ENCODE measurements at regions not wholly inside any gene's neighbourhood (a gene's known extent, or its start where the extent isn't known, plus 50 kb on each side); places are given as distances from the start of the nearest gene placed in this dataset.
A peak's percentile ranks its signal among the peaks of the same experiment; 100 is the strongest.

DNA sequence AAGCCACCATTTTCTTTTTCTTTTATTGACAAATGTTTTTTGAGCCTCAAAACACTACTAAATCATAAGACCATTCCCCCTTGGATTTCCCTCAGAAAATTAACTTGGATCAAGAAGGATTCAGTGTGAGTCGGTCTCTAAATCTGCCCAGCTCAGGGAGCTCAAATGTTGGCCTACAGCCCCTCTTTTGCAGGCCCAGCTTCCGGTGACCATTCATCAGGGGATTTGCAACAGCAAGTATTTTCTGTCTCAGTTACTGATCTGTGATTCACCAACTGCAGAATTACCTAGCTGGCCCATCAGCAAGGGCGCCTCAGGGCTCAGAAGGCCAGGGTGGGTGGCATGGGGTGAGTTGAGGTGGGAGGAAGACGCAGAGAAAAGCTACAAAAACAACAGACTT, 318.1 kb downstream of the CDC5L start:
- FAIRE-seq (no peak), DNase-seq (ENCODE audit: low spot score) (no peak)

DNA sequence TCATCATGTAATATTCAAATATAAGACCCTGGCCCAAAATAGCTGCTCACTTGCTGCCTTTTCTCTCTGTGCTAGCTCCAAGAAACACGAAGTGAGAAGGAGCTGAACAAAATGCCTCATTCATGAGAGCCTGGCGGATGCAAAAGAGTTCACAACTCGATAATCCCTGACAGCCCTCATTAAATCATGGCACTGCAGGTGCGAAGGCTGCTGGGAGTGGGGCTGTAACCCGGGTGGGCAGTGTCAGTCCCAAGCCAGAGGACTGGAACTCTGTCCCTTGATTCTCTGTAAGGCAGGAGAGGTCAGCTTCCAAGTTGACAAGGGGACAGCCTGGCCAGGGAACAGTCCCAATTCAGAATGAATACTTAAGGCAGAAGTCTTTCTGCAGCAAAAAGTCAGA, 318.5 kb downstream of the CDC5L start:
- FAIRE-seq: no peak
- no peak for DNase-seq (ENCODE audit: low spot score)

DNA sequence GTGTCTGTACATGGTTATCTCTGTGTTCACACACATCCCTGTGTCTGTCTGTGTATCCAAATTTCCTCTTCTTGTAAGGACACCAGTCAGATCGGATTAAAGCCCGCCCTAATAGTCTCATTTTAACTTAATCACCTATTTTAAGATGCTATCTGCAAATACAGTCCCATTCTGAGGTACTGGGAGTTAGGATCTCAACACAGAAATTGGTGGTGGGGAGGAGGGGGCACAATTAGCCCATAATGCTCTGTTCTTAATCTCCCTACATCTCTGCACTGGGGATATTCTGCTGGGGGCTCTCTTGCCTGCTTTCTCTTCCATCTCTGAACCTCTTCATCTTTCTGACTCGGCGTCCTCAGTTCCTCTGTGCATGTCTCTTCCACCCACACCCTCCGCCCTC, 320.7 kb downstream of the CDC5L start:
- no peak for FAIRE-seq
- no peak for DNase-seq (ENCODE audit: low spot score)

DNA sequence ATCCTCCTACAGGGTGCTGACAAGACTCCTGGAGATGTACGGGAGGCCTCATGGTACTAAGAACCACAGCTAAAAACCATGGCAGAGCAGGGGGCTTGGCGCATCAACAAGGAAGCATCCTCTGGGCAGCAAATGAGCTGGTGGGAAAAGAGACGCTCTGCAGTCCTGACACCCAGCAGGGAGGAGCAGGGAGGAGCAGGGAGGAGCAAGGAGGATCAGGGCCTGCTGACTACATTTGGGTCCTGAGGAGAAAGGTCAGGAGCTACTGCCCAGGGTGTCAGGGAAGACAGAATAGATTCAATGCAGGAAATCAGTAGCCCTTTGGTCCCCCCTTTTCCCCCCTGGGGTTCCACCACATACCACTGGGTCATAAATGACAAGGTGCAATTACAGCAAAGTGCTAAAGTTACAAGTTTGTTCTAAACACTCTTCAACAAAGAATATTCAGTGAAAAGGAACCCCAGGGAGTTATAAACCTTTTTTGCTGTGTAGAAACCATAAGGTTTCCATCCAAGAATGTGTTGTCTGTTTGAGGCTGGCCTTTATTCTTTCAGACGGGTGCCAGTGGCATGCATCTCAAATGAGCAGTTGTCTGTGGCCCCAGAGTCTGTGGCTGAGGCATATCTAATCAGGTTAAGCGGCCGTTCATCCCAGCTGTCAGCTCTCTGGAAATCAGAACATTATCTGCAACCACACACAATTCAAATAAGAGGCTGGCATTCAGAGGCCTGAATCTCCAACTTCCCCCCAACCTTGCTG, 325.0 kb downstream of the CDC5L start:
- no peak for FAIRE-seq
- DNase-seq (ENCODE audit: low spot score): no peak

DNA sequence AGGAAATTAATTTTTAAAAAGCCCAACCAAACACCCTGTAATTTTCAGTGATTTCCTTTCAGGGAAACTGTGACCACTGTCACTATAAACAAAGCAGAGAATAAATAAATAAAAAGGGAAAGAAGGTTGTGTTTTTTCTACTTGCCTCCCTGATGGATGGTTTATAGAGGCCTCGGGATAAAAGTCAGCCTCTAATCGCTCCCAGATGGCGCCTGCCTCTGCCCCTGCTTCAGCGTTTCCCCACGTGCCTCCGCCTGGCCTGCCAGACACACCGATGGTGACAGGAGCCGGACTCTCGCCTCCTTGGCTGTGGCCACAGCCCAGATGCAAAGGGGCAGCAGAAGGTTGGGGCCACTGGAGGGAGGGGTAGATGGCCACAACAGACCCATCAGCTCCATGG, 327.7 kb downstream of the CDC5L start:
- no peak for DNase-seq (ENCODE audit: low spot score)

GRCh38 chr6:44715925-44716324, 328.4 kb downstream of the CDC5L start:
- FAIRE-seq: no peak

More for the DNA sequence above, 327.7 kb downstream of the CDC5L start:
- FAIRE-seq: no peak

GRCh38 chr6:44717431-44717830, 329.9 kb downstream of the CDC5L start:
- FAIRE-seq (no peak), DNase-seq (ENCODE audit: low spot score) (no peak)

More at GRCh38 chr6:44715925-44716324, 328.4 kb downstream of the CDC5L start:
- DNase-seq (ENCODE audit: low spot score): no peak

- no peak for DNase-seq (ENCODE audit: low spot score)
- FAIRE-seq: no peak
Observed at GRCh38 chr6:44721954-44722578, 334.6 kb downstream of the CDC5L start.

DNA sequence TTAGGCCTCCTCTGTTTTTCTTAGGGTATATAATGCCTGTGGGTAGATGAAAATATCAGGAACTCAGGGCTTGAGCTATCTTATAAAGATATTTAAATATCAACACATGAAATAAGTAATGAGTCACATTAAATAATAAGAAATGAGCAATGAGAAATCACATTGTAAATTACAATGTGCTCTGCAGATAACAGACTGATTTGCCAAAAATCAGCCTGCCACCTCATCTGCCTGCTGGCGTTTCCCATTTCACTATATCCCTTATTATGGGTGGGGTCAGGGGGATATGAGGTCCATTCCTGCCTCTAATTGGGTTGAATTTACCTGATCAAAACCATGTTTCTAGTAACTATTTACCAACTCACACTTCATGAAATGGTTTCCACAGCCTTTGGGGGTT, 335.2 kb downstream of the CDC5L start:
- FAIRE-seq: no peak

GRCh38 chr6:44723439-44724197, 336.1 kb downstream of the CDC5L start:
- FAIRE-seq: no peak

More for the DNA sequence above, 335.2 kb downstream of the CDC5L start:
- DNase-seq (ENCODE audit: low spot score): no peak

GRCh38 chr6:44725070-44725469, 337.6 kb downstream of the CDC5L start:
- DNase-seq (ENCODE audit: low spot score) (no peak), FAIRE-seq (no peak)

More at GRCh38 chr6:44723439-44724197, 336.1 kb downstream of the CDC5L start:
- no peak for DNase-seq (ENCODE audit: low spot score)

DNA sequence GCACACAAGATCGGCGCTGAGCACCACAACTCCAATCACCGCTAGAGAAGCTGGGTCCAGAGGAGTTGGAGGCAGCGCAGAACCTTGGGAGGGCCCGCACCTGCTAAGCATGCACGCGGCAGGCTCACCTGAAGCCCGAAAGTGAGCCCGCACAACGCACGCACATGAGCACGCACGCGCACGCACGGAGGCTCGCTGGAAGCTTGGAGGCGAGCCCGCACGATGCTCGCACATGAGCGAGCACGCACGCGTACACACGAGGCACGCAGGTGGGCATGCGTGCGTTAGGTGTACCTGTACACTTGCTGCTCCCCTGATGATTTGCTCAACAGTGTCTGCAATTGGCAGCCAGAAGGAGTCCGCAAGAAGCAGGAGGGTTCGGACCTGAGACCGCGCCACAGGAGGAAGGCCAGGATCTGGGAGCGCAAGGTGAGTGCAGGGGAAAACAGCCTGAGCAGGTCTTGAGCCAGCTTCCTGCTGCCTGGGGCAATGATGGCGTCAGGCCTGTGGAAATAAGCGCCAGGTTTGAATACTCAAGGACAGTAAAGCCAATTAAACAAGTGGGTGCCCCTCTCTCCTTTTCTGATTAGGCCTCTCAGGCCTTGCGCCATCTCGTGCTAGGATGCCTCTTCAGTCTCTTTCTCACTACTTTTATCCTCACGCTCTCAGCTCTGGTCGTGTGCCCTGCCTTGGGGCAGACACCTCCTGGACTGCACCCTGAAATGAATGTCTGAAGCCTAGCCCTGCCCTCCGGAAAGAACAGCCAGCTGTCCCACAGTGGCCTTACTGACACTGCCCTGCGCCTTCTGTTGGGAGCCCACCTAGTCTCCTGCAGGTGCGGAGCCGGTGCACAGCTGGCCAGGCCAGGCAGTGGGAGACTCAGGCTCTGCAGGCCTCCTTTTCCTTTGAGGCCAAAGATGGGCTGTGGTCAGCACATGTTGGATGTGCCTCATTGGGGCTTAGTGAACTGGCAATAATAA, 340.4 kb downstream of the CDC5L start:
- DNase-seq (ENCODE audit: low spot score) (no peak), FAIRE-seq (no peak)

GRCh38 chr6:44730771-44731391, 343.4 kb downstream of the CDC5L start:
- FAIRE-seq (no peak), DNase-seq (ENCODE audit: low spot score) (peak; percentile 61)

DNA sequence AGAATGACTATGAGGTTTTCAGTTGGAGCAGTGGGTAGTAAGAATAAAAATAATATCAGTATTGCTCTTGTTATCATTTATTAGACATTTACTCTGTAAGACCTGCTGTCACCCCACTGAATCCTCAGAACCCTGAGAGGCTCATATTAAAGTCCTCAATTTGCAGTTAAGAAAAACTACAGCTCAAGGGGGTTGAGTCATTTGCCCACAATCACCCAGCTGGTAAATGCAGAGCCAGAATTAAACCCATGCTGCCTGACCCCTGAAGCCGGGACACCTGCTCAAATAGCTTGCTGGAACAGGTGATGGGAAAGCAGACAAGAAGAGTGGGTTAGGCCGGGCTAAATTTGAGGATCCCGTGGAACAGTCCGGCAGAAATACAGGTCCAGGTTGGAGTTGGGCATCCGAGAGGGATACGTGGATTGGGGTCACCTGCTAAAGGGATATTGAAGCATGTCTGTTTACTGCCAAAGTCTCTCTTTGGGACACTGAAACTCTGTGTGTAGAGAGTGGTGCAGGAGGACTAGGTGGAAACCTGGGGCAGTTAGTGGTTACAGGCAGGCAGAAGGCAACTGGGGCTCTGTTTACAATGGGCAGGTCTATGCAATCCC, 344.1 kb downstream of the CDC5L start:
- DNase-seq (ENCODE audit: low spot score) (no peak), FAIRE-seq (no peak)

- FAIRE-seq (peak; percentile 48), DNase-seq (ENCODE audit: low spot score) (no peak)
Observed at GRCh38 chr6:44732243-44732642, 344.7 kb downstream of the CDC5L start.

GRCh38 chr6:44733126-44733525, 345.6 kb downstream of the CDC5L start:
- no peak for FAIRE-seq
- no peak for DNase-seq (ENCODE audit: low spot score)

DNA sequence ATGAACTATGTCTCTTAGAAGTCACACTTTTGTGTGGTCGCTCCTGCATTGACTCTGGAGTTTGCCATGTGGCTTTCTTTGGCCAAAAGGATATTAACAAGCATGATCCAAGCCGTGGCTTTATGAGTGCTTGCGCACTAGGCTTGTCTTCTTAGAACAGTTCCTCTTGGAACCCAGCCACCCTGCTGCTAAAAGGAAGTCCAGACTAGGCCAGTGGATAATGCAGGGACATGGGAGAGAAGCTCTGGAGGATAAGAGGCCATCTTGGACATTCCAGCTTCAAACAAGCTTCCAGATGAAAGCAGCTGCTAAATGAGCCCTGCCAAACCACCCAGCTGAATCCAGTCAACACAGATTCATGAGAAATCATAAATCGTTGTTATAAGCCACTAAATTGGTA, 346.4 kb downstream of the CDC5L start:
- FAIRE-seq (no peak), DNase-seq (ENCODE audit: low spot score) (no peak)

GRCh38 chr6:44734886-44735629, 347.6 kb downstream of the CDC5L start:
- DNase-seq (ENCODE audit: low spot score) (no peak), FAIRE-seq (no peak)

- FAIRE-seq (no peak), DNase-seq (ENCODE audit: low spot score) (peak; percentile 47)
Observed at GRCh38 chr6:44735630-44735963, 348.1 kb downstream of the CDC5L start.

DNA sequence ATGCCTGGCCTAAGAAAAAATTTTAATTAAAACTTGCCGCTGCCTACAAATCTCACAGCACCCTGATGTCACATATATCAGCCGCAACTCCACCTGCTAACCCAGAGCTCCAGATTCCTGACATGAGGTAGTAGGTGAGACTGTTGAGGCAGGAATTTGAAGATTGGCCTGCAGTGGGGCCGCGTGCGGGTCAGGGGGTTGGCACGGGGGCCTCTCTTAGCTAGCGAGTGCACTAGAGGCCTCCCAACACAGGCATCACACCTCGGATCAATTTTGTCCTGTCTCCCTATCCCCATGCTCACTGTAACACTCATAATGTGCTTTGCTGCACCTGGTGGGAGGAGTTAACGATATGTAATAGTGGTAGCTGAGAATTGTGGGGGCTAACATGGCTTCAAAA, 349.8 kb downstream of the CDC5L start:
- FAIRE-seq (no peak), DNase-seq (ENCODE audit: low spot score) (no peak)
